ENCODE measurements at regions not wholly inside any gene's neighbourhood (a gene's known extent, or its start where the extent isn't known, plus 50 kb on each side); places are given as distances from the start of the nearest gene placed in this dataset.
A peak's percentile ranks its signal among the peaks of the same experiment; 100 is the strongest.

DNA sequence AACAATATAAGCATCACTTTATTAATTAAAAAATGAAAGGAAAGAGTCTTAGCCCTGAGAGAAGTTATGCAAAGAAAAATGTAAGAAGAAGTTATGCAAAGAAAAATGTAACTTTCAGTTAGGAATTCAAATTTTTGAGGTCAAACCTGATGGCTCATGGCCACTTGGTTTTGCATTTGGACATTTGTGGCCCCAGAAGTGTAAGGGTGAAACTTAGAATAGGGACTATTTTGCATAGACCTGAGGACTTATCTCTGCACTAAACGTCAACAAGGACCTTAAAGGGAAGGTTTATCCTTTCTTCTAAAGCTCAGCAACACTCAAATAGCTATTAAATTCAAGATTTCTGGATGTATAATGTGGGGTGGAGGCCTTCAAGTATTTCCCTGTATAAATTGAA, 724.5 kb upstream of the POT1 start:
- DNase-seq = no peak

DNA sequence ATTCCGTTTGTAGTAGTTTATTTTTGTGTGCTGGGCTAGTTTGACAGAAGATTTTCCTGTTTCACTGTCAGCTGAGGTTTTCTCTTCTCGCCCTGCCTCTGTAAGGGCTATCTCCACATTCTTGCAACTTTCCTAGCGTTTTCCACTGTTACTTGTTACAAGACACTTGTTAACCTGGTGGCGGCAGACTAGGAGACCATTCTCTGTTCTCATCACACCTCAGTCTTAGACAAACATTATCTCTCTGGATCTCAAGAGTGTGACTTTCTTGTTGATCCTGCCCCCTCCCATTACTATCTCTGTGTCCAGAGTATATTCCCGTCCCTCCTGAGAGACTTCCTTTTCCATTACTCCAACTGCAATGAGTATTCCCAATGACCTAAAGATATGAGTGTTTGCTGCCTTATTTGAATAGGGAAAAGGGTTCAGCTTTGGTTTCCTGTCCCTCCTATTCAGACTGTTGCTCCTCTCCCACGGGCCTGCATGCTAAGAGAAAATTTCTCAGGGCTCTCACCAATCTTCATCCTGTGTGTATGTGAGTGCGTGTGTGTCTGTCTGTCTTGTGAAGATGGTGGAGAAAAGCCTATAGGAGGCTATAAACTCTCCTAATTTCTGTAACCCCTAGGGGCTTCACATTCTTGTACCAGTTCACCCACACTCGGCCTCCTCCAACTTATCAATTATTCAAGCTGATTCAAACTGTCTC, 722.4 kb upstream of the POT1 start:
- DNase-seq = no peak

DNA sequence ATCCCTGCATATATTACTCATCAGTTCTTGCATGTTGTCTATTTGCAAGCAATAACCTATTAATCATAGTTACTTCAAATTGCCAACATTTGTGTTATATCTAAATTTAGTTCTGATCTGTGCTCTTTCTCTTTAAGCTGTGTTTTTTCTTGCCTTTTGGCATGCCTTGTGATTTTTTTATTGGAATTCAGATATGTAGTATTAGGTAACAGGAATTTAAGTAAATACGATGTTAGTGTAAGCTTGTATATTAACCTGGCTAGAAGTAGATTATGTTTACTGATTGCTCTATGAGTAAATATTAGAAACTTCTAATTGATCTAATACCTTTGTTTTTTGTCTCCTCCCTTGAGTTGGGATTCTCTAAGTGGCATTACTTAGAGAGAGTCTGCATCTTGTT, 718.9 kb upstream of the POT1 start:
- DNase-seq = no peak

DNA sequence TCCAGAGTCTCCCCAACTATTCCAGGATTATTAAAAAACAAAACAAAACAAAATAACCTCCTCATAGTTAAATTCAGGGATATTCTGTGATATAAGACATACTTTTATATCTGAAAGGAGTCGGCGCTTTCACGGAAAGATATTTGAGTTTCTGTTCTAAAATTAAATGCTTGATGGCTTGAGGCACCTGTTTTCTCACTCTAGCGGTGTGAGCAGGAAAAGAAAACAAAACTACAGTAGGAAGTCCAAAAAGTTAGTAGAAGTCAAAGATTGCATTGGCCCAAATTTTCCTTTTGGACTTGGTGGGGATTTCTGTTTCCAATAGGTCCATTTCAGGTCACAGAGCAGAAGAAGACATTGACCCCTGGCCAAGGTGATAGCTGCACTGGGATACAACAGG, 716.1 kb upstream of the POT1 start:
- no peak for DNase-seq

DNA sequence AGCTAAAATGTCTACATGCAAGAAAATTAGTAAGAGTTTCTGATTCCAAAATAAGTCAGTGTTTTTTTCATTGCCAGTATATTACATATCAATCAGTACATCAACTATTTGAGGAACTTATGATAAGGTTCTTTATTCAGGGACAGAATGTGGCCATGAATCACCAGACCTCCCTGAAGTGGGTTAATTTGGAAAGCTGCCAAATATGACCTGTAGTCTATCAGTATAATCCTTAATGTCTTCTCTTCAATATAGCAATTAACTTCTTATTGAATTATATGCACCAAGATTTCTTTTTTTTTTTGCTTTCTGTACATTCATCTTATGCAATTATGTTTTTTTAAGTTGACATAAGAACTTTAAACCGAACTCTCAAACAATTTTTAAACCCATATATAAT, 714.5 kb upstream of the POT1 start:
- peak; percentile 27 for DNase-seq

DNA sequence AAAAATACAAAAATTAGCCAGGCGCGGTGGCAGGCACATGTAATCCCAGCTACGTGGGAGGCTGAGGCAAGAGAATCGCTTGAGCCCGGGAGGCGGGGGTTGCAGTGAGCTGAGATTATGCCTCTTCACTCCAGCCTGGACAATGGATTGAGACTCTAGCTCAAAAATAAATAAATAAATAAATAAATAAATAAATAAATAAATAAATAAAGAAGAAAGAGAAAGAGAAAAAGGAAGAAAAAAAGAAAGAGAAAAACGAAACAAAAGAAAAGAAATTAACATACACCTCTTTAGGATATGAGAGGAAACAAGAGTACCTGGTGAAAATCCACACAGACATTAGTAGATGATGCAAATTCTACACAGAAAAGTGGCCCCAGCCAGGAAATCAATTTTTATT, 713.7 kb upstream of the POT1 start:
- no peak for DNase-seq

DNA sequence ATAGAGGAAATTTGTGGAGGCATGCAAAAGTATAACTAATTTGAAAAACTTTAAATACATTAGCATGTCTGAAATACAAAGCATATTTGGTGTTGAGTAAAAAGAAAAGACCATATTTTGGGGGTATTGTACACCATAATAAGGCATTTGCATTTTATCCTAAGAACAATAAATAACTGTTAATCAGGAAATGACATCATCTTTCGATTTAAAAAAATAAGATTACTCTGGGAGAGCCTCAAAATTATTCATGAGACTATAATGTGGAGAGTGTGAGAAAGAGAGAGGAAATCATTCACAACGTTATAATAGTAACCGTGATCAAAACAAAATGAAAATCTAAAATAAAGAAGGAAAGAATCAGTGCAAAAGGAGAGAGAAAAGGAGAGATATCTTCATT, 712.3 kb upstream of the POT1 start:
- no peak for DNase-seq

DNA sequence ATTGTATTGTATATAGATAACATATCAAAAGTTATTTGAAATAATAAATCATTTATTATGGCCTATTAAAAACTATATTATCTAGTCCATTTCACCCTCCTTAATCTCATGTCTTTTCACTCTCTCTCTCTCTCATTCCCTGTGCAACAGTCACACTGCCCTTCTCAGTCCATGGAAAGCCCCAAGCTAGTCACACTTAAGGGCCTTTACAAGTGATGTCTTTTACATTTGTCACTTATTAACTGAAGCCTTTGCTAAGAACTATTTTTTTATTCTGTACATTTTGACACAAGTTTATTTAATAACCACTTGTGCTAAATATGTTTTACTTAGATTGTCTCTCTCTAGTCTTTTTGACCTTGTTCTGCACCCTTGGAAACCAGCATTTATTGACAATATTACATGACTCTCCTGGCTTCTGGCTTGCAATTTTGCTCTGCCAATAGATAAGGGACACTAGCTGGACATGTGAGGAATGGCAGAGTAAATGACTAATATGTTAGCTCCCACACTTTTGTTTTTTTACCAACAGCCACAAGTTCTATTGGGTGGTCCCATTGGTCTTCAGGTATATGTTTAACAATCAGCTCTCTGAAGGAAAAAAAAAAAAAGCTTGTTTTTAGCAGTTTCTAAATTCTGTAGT, 706.8 kb upstream of the POT1 start:
- DNase-seq = no peak

DNA sequence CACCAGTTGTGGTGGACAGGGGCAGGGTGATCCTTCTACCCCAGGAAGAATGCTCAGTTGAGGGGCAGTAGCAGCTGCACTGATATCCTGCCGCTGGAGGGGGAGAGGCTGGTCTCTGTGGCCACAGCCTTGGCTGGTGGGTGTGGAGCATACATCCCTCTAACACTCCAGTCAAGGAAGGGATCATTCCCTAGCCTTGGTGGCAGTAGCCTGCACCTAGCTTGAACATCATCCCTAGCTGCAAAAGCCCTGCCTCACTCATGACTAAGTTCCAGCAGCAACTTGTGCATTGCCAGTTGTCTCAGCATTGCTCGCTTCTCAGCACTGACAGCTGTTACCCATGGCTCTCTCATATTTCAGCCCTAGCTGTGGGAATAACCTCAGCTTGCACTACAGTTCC, 688.9 kb upstream of the POT1 start:
- DNase-seq = no peak

DNA sequence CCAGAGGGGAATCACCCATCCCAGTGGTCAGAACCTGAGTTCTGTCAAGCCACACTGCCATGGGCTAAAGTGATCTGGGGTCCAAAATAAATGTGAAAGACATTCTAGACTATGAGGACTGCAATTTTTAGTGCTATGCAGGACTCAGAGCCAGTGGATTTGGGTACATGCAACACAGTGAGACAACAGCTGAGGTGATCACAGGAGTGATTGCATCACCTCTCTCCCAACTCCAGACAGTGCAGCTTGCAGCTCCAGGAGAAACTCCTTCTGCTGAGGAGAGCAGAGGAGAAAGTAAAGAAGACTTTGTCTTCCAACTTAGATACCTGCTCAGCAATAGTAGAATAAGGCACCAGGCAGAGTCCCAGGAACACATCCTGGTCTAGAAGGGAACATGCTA, 682.0 kb upstream of the POT1 start:
- no peak for DNase-seq

DNA sequence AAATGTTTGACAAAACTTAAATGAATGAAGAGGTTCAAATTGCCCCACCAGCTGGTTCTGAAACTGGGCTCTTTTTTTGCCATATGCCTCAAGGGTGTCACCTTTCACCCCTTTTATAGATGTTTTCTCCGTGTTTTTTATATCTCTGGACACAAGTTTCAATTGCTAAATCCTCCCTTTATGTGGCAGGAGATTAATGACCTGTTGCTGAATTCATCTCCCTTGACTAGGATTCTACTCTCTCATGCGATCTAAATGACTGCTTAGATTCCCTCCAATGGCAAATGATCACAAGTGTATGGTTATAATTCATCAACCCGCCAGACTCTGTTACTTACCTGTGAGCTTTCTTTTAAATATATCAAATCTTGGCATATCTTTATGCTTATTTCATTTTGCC, 677.0 kb upstream of the POT1 start:
- DNase-seq = no peak

DNA sequence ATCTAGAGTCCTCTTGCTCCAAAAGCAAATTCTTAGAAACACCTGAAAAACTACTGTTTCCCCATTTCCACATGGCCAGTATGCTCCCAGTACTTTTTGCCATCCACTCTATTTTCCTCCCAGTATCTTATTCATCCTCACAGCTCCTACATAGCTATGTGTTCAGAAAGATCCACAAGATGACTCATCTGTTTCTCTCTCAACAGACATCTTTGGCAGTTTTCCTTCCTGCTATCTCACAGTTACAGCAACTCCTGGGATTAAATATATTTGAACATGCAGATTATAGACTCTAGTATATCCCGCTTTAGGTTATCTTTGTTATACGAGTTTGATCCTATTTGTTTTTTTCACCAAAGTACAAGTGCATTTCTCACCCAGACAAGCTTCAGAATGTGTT, 675.6 kb upstream of the POT1 start:
- no peak for DNase-seq

DNA sequence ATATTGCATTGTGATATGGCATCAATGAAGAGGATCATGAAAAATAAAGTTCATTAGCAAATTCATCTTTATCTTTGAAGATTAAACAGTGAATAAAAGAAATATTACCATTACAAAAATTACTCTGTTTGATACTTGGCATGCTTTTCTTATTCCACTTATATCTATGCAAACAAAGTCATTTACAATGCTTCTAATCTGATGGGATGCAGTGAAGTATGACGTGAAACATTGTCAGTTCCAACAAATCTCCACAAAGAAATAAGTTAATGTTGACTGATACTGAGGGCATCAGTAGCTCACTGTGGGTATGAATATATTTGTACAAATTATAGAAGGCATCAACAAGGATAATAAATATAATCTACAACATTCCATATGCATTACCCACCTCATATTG, 672.8 kb upstream of the POT1 start:
- no peak for DNase-seq

DNA sequence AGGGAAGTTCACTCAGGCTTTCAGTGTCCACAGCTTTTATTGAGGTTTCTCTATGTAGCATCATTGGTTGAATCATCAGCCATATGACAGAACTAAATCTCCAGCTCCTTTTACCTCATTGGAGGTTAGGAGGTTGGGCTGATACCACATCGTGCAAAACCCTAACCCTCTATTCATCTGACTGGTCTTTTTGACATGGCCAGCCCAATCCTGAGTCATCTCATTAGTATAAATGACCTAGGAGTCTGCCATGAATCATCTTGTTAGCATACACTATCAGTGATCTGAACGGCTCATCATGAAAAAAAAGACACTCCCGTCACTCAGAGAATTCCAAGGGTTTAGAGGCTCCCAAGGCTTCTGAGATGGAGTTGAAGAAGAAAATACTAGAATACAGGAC, 669.8 kb upstream of the POT1 start:
- DNase-seq = no peak

DNA sequence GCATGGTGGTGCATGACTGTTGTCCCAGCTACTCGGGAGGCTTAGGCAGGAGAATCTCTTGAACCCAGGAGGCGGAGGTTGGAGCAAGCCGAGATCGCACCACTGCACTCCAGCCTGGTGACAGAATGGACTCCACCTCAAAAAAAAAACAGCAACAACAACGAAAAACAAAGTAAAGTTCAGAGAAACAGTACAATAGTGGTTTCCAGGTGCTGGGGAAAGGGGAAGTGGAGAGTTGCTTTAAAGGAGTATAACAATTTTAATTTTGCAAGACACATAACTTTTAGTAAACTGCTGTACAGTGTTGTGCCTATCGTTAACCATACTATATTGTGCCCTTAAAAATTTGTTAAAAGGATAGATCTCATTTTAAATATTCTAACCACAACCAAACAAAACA, 662.7 kb upstream of the POT1 start:
- no peak for DNase-seq

DNA sequence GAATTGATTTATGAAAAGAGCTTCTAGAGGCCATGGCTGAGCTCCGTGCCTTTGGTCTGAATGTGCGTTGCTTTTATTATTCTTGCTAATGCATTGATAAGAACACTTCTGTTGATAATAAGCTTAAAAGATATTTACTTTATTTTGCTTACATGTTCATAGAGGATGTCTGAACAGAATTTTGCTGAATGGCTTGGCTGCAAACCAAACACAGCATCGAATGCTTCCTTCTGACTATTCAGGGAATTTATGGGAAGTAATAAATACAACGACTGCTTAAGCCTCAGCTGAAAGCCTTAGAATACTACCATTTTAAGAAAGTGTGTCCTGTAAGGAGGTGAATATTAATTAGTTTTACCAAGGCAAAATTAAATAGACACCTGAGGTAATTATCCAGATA, 643.5 kb upstream of the POT1 start:
- no peak for DNase-seq

DNA sequence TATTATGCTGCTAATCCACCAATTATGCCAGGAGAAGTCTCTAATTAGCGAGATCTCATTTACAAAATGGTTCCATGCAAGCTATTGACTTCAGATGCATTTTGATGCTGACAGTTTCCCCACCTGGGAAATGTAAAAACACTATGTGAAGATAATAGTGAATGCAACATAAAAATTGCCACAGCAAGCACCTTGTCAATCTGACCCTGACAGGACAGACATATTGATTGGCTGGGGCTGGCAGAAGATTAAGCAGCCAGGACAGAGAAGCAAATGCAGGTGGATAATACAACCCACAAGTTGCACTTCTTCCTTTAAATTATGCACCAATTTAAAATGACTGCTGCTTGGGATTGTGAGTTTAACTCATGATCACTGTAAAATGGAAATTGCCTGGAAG, 642.8 kb upstream of the POT1 start:
- DNase-seq = no peak

DNA sequence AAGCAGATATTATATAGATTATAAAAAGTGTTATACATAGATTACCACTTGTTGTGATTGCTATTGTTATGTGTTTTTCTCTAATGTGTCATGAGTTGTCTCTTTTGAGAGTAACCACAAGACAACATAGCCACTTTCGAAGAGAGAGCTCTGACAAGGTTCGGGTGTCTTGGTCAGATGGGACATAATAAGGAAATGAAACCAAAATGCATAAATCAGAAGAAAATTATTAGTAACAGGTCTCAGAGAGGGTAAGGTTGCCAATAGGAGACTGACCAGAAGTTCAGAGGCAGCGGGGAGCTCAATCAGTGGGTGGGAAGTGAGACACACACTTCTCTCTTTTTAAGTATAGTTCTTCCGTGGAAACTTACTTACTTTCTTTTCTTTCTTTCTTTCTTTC, 639.2 kb upstream of the POT1 start:
- no peak for DNase-seq

DNA sequence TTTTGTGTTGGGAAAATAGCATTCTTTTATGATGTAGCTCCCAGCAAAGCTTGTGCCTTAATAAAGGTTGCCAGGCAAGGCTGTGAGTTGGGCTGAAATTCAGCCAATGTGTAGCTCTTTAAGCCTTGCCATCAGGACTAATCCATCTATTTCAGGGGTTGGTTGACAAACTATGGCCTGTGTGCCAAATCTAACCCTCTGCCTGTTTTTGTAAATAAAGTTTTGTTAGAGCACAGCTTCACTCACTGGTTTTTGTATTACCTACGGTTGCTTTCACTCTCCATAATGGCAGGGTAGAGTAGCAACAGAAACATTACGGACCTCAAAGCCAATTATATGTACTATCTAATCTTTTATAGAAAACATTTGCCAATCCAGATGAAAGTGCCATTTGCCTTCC, 638.1 kb upstream of the POT1 start:
- no peak for DNase-seq

DNA sequence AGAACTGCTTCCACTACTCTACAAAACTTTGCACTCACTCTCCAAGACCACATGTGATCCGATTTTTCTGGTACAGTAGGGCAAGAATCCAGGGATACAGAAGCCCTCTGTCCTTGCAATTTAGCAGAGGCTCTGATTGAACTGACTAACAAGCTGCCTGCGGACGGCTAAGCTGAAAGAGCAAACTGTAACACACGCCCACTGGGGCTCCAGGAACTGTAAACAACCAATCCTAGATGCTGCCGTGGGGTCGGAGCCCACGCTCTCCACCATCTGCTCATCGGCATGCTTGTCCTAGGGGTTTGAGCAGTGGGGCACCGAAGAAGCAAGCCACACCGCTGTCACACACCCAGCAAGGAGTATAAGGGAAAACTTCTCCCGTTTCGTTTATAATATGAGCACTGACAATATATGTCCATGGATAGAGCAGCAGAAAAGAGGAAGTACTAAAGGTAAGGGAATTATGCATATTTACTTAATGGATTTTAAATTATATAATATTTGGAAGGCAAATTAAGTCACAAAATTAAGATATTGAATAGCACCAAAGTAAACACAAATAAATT, 634.4 kb upstream of the POT1 start:
- peak; percentile 12 for DNase-seq

DNA sequence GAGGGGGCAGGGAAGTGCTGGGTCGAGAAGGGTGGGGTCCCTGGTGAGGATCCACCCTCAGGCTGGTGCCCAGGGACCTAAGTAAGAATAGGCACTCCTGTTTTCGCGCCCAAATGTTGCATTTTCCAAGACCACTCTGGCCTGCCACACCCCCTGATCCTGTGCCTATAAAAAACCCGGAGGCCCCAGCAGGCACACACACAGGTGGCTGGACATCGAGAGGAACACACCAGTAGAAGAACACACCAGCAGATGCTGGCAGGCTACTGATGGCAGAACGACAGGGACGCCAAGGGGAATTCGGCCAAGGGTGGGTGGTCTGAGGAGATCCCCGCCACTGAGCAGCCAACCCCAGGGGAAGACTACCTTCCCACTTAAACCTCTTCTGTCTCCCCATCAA, 633.9 kb upstream of the POT1 start:
- no peak for DNase-seq

DNA sequence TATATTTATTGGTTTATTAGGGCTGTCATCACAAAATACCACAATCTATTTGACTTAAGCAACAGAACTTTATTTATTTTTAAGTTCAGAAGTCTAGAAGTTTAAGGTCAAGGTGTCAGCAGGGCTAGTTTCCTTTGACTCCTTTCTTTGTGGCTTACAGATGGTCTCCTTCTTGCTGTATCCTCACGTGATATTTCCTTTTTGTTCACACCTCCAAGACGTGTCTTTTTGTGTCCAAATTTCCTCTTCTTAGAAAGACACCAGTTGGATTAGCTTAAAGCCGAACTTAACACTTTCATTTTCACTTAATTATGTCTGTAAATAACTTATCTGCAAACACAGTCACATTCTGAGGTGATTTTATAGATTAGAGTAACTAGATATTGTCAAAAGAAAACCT, 631.4 kb upstream of the POT1 start:
- no peak for DNase-seq

DNA sequence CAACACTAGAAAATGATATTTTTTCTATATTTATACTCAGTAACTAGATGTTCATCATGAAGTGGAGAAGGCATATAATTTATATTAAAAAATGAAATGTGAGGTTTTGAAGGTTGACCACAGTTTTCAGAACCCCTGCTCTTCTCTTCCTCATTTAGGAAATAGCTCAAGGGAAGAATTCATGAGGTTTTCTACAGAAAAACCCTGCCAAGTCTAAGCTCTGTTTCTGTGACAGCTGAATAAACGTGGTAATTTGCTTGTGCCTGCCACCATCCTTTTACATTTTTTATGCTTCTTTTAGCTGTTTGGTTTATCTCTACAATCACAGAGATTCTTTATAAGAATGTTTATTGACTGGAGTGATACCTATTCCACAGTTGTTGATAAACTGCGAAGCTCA, 630.3 kb upstream of the POT1 start:
- no peak for DNase-seq

DNA sequence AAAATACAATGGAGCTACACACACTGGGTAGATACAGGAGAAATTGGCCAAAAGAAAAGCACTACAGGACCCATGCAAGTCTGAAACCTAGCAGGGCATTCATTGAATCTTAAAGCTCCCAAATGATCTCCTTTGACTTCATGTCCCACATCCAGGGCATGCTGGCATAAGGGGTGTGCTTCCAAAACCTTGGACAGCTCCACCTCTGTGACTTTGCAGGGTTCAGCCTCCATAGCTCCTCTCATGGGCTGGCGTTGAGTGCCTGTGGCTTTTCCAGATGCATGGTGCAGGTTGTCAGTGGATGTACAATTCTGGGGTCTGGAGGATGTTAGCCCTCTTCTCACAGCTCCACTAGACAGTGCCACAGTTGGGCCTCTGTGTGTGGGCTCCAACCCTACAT, 626.3 kb upstream of the POT1 start:
- DNase-seq = no peak

DNA sequence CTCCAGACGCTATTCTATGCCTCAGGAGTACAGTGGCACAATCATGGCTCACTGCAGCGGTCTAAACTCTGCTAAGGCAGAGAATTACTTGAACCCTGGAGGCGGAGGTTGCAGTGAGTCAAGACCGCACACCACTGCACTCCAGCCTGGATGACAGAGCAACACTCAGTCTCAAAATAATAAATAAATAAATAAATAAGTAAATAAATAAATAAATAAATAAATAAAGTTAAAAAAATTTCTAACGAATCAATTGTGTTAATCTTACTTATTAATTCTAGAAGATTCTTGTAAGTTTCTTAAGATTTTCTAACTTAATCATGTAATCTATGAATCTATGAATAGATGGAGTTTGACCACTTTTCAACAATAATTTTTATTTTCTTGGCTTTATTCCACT, 621.4 kb upstream of the POT1 start:
- DNase-seq = no peak
